Smooth muscle cell (in vitro differentiated cells): ENCODE measurements at regions not wholly inside any gene's neighbourhood (a gene's known extent, or its start where the extent isn't known, plus 50 kb on each side); places are given as distances from the start of the nearest gene placed in this dataset.
"Not testable (repeated sequence)": the region's sequence is repeated elsewhere in the genome, so short reads cannot be mapped to it uniquely, and the experiment has no call there.

Experiments used
- DNase-seq: peaks from one replicate; lab custom pipeline; 2025; ENCODE audit not compliant: unreplicated experiment; lab: John Stamatoyannopoulos, UW
- H2AFZ ChIP-seq: fragments of 200-600 bp; sonication (generic); 2 replicates; pipeline ENCODE4 v1.6.0; 2016; ENCODE audit warnings: antibody characterized with exemption, low read depth, mild to moderate bottlenecking
- H3F3A ChIP-seq: fragments of 200-600 bp; sonication (generic); 2 replicates; pipeline ENCODE4 v1.6.0; 2017; ENCODE audit warnings: antibody characterized with exemption, low read depth
- H3K27ac ChIP-seq: fragments of 200-600 bp; sonication (generic); 2 replicates; pipeline ENCODE4 v1.5.1; 2016; ENCODE audit warnings: low read depth, mild to moderate bottlenecking
- H3K27me3 ChIP-seq: fragments of 200-600 bp; sonication (generic); 2 replicates; pipeline ENCODE4 v1.6.1; 2016; ENCODE audit warnings: low read depth, mild to moderate bottlenecking
- H3K36me3 ChIP-seq: fragments of 200-600 bp; sonication (generic); 2 replicates; pipeline ENCODE4 v1.5.1; 2016; ENCODE audit warnings: low read depth
- H3K4me1 ChIP-seq: fragments of 200-600 bp; sonication (generic); 2 replicates; pipeline ENCODE4 v1.5.1; 2016; ENCODE audit warnings: low read depth
- H3K4me2 ChIP-seq: fragments of 200-600 bp; sonication (generic); 2 replicates; pipeline ENCODE4 v1.6.0; 2016; ENCODE audit warnings: mild to moderate bottlenecking
- H3K4me3 ChIP-seq: fragments of 200-600 bp; sonication (generic); 2 replicates; pipeline ENCODE4 v1.5.1; 2016; ENCODE audit warnings: mild to moderate bottlenecking
- H3K79me2 ChIP-seq: fragments of 200-600 bp; sonication (generic); 2 replicates; pipeline ENCODE4 v1.6.0; 2016; ENCODE audit warnings: low read depth, mild to moderate bottlenecking
- H3K9ac ChIP-seq: fragments of 200-600 bp; sonication (generic); 2 replicates; pipeline ENCODE4 v1.6.0; 2016; ENCODE audit warnings: low read depth
- H3K9me3 ChIP-seq: fragments of 200-600 bp; sonication (generic); replicated peaks from 2 replicates; pipeline ENCODE4 v1.5.1; 2016; ENCODE audit warnings: low read depth
- H4K20me1 ChIP-seq: fragments of 200-600 bp; sonication (generic); 2 replicates; pipeline ENCODE4 v1.6.0; 2016; ENCODE audit warnings: low read depth
- WGBS: methylation state at CpG from one replicate; pipeline ENCODE4 v1.1.7; 2016; ENCODE audit warnings: low lambda C conversion rate; 5-methylcytosine and 5-hydroxymethylcytosine counted together
- TF ChIP-seq, protein P1 (sequence below): fragments of 200-600 bp; sonication (generic); IDR thresholded peaks from 2 replicates; pipeline ENCODE4 v1.5.1; 2017; ENCODE audit warnings: borderline replicate concordance, mild to moderate bottlenecking, antibody characterized with exemption; ENCODE audit not compliant: insufficient read depth, poor library complexity, severe bottlenecking

DNA sequence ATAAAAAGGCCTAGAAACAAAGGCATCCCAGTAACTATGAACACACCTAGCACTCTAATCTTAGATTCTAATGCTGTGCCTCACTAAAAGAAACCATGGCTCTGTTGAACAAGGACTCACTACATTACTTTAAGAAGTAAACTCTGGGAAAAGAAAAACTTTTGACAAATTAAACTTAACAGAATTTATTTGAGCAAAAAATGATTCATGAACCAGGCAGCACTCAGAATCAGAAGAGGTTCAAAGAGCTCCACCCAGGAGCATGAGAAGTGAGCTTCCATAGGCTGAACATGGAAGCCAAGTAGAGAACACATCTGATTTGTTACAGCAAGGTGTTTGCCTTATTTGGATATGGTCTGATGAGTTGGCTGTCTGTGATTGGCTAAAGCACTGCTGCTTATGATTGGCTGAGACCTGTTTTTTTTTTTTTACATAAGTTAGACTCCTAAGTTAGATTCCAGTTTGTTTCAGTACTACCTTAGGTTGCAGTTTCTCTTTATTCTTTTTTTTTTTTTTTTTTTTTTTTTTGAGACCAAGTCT, 343.6 kb upstream of the SASH1 start:
- no peaks in the 10 kb centered on the region for H3K36me3 ChIP-seq
- DNase-seq: no peak
- H3F3A ChIP-seq: no peaks in the 10 kb centered on the region
- no peaks in the 10 kb centered on the region for H3K79me2 ChIP-seq
- TF ChIP-seq, protein P1, sequence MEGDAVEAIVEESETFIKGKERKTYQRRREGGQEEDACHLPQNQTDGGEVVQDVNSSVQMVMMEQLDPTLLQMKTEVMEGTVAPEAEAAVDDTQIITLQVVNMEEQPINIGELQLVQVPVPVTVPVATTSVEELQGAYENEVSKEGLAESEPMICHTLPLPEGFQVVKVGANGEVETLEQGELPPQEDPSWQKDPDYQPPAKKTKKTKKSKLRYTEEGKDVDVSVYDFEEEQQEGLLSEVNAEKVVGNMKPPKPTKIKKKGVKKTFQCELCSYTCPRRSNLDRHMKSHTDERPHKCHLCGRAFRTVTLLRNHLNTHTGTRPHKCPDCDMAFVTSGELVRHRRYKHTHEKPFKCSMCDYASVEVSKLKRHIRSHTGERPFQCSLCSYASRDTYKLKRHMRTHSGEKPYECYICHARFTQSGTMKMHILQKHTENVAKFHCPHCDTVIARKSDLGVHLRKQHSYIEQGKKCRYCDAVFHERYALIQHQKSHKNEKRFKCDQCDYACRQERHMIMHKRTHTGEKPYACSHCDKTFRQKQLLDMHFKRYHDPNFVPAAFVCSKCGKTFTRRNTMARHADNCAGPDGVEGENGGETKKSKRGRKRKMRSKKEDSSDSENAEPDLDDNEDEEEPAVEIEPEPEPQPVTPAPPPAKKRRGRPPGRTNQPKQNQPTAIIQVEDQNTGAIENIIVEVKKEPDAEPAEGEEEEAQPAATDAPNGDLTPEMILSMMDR: no peak
- no peaks in the 10 kb centered on the region for H3K27me3 ChIP-seq
- H3K4me3 ChIP-seq: no peak overlapping the region
- no peak overlapping the region for H3K27ac ChIP-seq
- no peak overlapping the region for H3K9ac ChIP-seq
- no peaks in the 10 kb centered on the region for H4K20me1 ChIP-seq
- no peaks in the 10 kb centered on the region for H3K4me1 ChIP-seq
- H3K4me2 ChIP-seq: no peak overlapping the region
- H2AFZ ChIP-seq: no peak overlapping the region
- no peaks in the 10 kb centered on the region for H3K9me3 ChIP-seq

DNA sequence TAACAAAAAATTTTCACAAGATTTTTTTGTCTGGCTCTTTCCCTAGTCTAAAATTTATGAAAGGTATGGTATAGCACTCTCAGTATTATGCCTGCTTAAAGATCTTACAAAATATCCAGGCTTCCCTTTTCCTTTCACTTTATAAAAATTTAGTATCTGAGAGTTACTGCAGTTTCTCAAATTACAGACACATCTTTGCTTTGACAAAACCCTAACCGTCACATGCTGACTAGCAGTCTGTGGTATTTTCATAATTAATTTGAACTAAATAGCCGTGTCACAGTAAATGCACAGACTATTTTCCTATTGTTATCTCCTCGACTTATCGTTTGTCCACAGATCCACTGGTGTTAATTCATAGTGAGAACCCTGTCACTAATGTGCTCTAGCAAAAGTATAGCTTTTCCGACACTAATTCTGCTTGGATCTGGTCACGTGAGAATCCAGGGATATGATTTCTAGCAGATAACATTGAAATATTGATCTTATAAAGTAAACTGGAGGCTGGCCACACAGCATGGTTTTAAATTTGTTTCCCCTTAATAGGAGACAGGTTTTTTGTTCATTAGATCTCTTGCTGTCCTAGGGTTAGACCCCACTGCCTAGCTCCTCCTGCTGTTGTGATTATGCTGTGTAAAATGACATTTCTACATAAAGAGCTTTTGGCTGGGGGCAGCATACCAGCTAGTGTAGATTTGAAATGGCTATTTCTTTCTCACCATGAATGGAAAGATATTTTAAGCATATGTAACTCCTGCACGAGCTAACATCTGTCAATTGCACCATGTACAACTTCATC, 340.6 kb upstream of the SASH1 start:
- Histone ChIP-seq H3K4me2 (no peak overlapping the region), H3K36me3 (no peaks in the 10 kb centered on the region)

DNA sequence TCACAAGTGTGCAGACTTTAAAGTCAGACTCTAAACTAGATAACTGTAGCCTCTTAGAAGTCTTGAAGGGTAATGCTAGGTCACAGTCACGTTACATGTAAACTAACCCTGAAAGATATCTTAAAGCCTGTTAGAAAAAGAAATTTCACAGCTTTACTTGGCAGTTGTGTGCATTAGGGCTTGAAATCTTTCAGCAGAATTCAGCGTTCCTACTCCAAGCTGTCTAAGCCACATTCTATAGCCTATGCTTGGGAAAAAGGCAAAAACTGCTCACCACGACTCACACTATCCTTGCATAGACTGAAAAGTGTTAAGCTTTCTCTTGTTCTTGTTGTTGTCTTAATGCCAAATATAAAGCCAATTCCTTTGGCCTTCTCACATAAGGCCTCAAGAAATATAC, 338.0 kb upstream of the SASH1 start:
- H3K79me2 ChIP-seq: no peaks in the 10 kb centered on the region
- no peak overlapping the region for H3K9ac ChIP-seq
- TF ChIP-seq, protein P1: no peak
- no peak overlapping the region for H3K4me2 ChIP-seq
- no peaks in the 10 kb centered on the region for H3K9me3 ChIP-seq
- 54% methylated on average over 3 of the region's 3 CpGs for WGBS
- H2AFZ ChIP-seq: no peak overlapping the region
- no peaks in the 10 kb centered on the region for H3F3A ChIP-seq
- H4K20me1 ChIP-seq: no peaks in the 10 kb centered on the region
- H3K4me1 ChIP-seq: no peaks in the 10 kb centered on the region
- no peaks in the 10 kb centered on the region for H3K36me3 ChIP-seq
- no peaks in the 10 kb centered on the region for H3K27me3 ChIP-seq
- no peak overlapping the region for H3K4me3 ChIP-seq
- DNase-seq: no peak
- H3K27ac ChIP-seq: no peak overlapping the region

More for the DNA sequence above, 340.6 kb upstream of the SASH1 start:
- Histone ChIP-seq H3F3A (no peaks in the 10 kb centered on the region), H3K4me3 (no peak overlapping the region), H3K4me1 (no peaks in the 10 kb centered on the region), H3K27me3 (no peaks in the 10 kb centered on the region), H3K9ac (no peak overlapping the region), H2AFZ (no peak overlapping the region), H3K27ac (no peak overlapping the region), H4K20me1 (no peaks in the 10 kb centered on the region), H3K9me3 (no peaks in the 10 kb centered on the region), H3K79me2 (no peaks in the 10 kb centered on the region)
- no peak for DNase-seq
- TF ChIP-seq, protein P1: no peak
- WGBS: 65% methylated on average over 7 of the region's 7 CpGs

DNA sequence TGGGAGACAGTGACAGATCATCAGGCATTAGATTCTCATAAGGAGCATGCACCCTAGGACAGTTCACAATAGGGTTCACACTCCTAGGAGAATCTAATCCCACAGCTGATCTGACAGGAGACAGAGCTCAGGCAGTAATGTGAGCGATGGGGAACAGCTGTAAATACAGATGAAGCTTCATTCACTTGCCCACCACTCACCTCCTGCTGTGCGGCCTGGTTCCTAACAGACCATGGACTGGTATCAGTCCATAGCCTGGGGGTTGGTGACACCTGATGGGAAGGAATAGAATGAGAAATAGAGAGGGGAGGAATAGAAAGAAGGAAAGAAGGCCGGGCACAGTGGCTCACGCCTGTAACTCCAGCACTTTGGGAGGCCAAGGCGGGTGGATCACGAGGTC, 336.8 kb upstream of the SASH1 start:
- TF ChIP-seq, protein P1: no peak
- DNase-seq: no peak
- 94% methylated on average over 6 of the region's 6 CpGs for WGBS

DNA sequence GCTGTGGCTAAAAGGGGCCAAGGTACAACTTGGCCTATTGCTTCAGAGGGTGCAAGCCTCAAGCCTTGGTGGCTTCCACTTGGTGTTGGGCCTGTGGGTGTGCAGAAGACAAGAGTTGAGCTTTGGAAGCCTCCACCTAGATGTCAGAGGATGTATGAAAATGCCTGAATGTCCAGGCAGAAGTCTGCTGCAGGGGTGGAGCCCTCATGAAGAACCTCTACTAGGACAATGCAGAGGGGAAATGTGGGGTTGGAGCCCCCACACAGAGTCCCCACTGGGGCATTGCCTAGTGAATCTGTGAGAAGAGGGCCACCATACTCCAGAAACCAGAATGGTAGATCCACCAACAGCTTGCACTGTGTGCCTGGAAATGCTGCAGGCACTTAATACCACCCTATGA, 332.1 kb upstream of the SASH1 start:
- H3K4me1 ChIP-seq: not testable (repeated sequence)

More for the DNA sequence above, 336.8 kb upstream of the SASH1 start:
- Histone ChIP-seq H3K79me2 (no peaks in the 10 kb centered on the region), H3K27me3 (no peaks in the 10 kb centered on the region), H3K4me1 (no peaks in the 10 kb centered on the region), H3F3A (no peaks in the 10 kb centered on the region), H3K27ac (no peak overlapping the region), H3K4me3 (no peak overlapping the region), H3K36me3 (no peaks in the 10 kb centered on the region), H4K20me1 (no peaks in the 10 kb centered on the region), H3K4me2 (no peak overlapping the region), H3K9ac (no peak overlapping the region), H3K9me3 (no peaks in the 10 kb centered on the region), H2AFZ (no peak overlapping the region)

More for the DNA sequence above, 332.1 kb upstream of the SASH1 start:
- not testable (repeated sequence) for H3K27me3 ChIP-seq, H3K79me2 ChIP-seq, H3K9me3 ChIP-seq, H3F3A ChIP-seq, H3K4me2 ChIP-seq, H2AFZ ChIP-seq, H3K4me3 ChIP-seq, H3K9ac ChIP-seq, DNase-seq, H3K27ac ChIP-seq, H4K20me1 ChIP-seq, H3K36me3 ChIP-seq
